OCI-LY7 (cell line): ENCODE measurements at regions not wholly inside any gene's neighbourhood (a gene's known extent, or its start where the extent isn't known, plus 50 kb on each side); places are given as distances from the start of the nearest gene placed in this dataset.

Source experiments
- BruUV-seq: library from RNA; stranded (reverse); fragments of 400-500 nt; replicated peaks from 2 replicates; lab custom pipeline; 2021; lab: Mats Ljungman, UMichigan
- CTCF ChIA-PET: fragments of 300-600 bp; sonication (Branson Sonifier 250); formaldehyde crosslinking; loops from one replicate; lab custom pipeline; 2022; ENCODE audit warnings: antibody characterized with exemption; ENCODE audit not compliant: unreplicated experiment; lab: Charles Lee
- POLR2A ChIA-PET: fragments of 300-600 bp; sonication (Branson Sonifier 250); formaldehyde crosslinking; loops from one replicate; lab custom pipeline; 2022; ENCODE audit warnings: antibody characterized with exemption; lab: Charles Lee
- DNase-seq: peaks from one replicate; pipeline ENCODE4 v3.0.0-alpha.2; 2015; ENCODE audit warnings: low spot score
- H2AFZ ChIP-seq: fragments of 200-600 bp; sonication (generic), shearing (Covaris generic); 2 replicates; pipeline ENCODE4 v1.6.1; 2014; ENCODE audit warnings: mild to moderate bottlenecking, antibody characterized with exemption, low read length, moderate library complexity
- H3K27ac ChIP-seq: fragments of 200-600 bp; sonication (generic); 2 replicates; pipeline ENCODE4 v1.5.1; 2014; ENCODE audit warnings: mixed run types, low read depth, mild to moderate bottlenecking, moderate library complexity, low read length, inconsistent platforms; ENCODE audit not compliant: poor library complexity, severe bottlenecking
- H3K36me3 ChIP-seq: fragments of 200-600 bp; sonication (generic); 2 replicates; pipeline ENCODE4 v1.6.1; 2014; ENCODE audit warnings: mild to moderate bottlenecking, antibody characterized with exemption, low read length, moderate library complexity, mixed read lengths; ENCODE audit not compliant: insufficient read depth
- H3K4me1 ChIP-seq: fragments of 200-600 bp; sonication (generic); 2 replicates; pipeline ENCODE4 v1.5.1; 2014; ENCODE audit warnings: mild to moderate bottlenecking, low read length; ENCODE audit not compliant: insufficient read depth, poor library complexity, severe bottlenecking
- H3K4me2 ChIP-seq: fragments of 200-600 bp; sonication (generic); 2 replicates; pipeline ENCODE4 v1.6.1; 2014; ENCODE audit warnings: mild to moderate bottlenecking, low read length
- H3K4me3 ChIP-seq: fragments of 200-600 bp; sonication (generic); 2 replicates; pipeline ENCODE4 v1.5.1; 2014; ENCODE audit warnings: mild to moderate bottlenecking, low read depth, low read length; ENCODE audit not compliant: poor library complexity, severe bottlenecking
- H3K79me2 ChIP-seq: fragments of 200-600 bp; sonication (generic); 2 replicates; pipeline ENCODE4 v1.6.1; 2016; ENCODE audit warnings: low read depth, mild to moderate bottlenecking, low read length, moderate library complexity, mixed read lengths; ENCODE audit not compliant: insufficient read depth
- H3K9me2 ChIP-seq: fragments of 200-600 bp; sonication (generic); 2 replicates; pipeline ENCODE4 v1.6.1; 2016; ENCODE audit warnings: mild to moderate bottlenecking, low read length, mixed read lengths; ENCODE audit not compliant: insufficient read depth
- H3K9me3 ChIP-seq: fragments of 200-600 bp; sonication (generic); 2 replicates; pipeline ENCODE4 v1.6.1; 2014; ENCODE audit warnings: mild to moderate bottlenecking, mixed run types, low read length, mixed read lengths
- H4K20me1 ChIP-seq: fragments of 200-600 bp; sonication (generic); 2 replicates; pipeline ENCODE4 v1.6.1; 2014; ENCODE audit warnings: mild to moderate bottlenecking, antibody characterized with exemption, low read length, moderate library complexity, mixed read lengths; ENCODE audit not compliant: insufficient read depth
- CTCF ChIP-seq: fragments of 200-600 bp; sonication (generic); conservative IDR thresholded peaks from 2 replicates; pipeline ENCODE4 v1.5.1; 2014; ENCODE audit warnings: mild to moderate bottlenecking, antibody characterized with exemption, low read length, moderate library complexity, mixed read lengths
- EZH2phosphoT487 ChIP-seq: fragments of 200-600 bp; sonication (generic); IDR thresholded peaks from 2 replicates; pipeline ENCODE4 v1.6.1; 2018; ENCODE audit warnings: low read depth, borderline replicate concordance, mild to moderate bottlenecking, mixed run types, antibody characterized with exemption, low read length, moderate library complexity, mixed read lengths
- intact Hi-C: fragments of 100-400 bp; cut with micrococcal nuclease; formaldehyde crosslinking; loops from one replicate; pipeline ENCODE4 v1.10.0; 2022; ENCODE audit not compliant: unreplicated experiment

- ChIA-PET POLR2A (no interaction called here), CTCF (no interaction called here)
- Histone ChIP-seq H3K4me3 (no peak overlapping the region), H3K79me2 (no peaks in the 10 kb centered on the region), H3K4me2 (no peak overlapping the region), H3K9me3 (peaks cover 9% of the 10 kb centered on the region; the same call in 1 of the 2 replicates), H3K27ac (no peak overlapping the region), H3K4me1 (no peaks in the 10 kb centered on the region), H2AFZ (no peak overlapping the region), H3K9me2 (no peaks in the 10 kb centered on the region), H3K36me3 (no peaks in the 10 kb centered on the region), H4K20me1 (no peaks in the 10 kb centered on the region)
- DNase-seq, result no peak
- intact Hi-C loops, result no loop called here
- TF ChIP-seq CTCF (no peak), EZH2phosphoT487 (no peak)
- BruUV-seq, result no TSS peak
Measured at GRCh38 chr12:115815924-115816323, 461.6 kb downstream of the MED13L start.

GRCh38 chr12:115813256-115813655 is 464.2 kb downstream of the MED13L start:
- intact Hi-C loops, result no loop called here
- CTCF ChIA-PET, result no interaction called here
- POLR2A ChIA-PET, result no interaction called here
- no TSS peak for BruUV-seq
- Histone ChIP-seq H3K36me3 (no peaks in the 10 kb centered on the region), H3K27ac (no peak overlapping the region), H2AFZ (no peak overlapping the region), H4K20me1 (no peaks in the 10 kb centered on the region), H3K4me3 (no peak overlapping the region), H3K4me2 (no peak overlapping the region), H3K4me1 (no peaks in the 10 kb centered on the region), H3K9me3 (peaks cover 9% of the 10 kb centered on the region; the same call in 1 of the 2 replicates), H3K79me2 (no peaks in the 10 kb centered on the region), H3K9me2 (no peaks in the 10 kb centered on the region)
- DNase-seq, result no peak
- TF ChIP-seq EZH2phosphoT487, result no peak
- TF ChIP-seq CTCF, result no peak

- no peak overlapping the region for H2AFZ ChIP-seq
- BruUV-seq, result no TSS peak
- POLR2A ChIA-PET, result no interaction called here
- H3K4me1 ChIP-seq, result no peaks in the 10 kb centered on the region
- peaks cover 9% of the 10 kb centered on the region; the same call in 1 of the 2 replicates for H3K9me3 ChIP-seq
- no peak overlapping the region for H3K27ac ChIP-seq
- TF ChIP-seq EZH2phosphoT487 (no peak), CTCF (no peak)
- no peaks in the 10 kb centered on the region for H3K9me2 ChIP-seq
- CTCF ChIA-PET, result no interaction called here
- intact Hi-C loops, result no loop called here
- no peaks in the 10 kb centered on the region for H3K79me2 ChIP-seq
- H3K4me2 ChIP-seq, result no peak overlapping the region
- no peak for DNase-seq
- H3K4me3 ChIP-seq, result no peak overlapping the region
- H3K36me3 ChIP-seq, result no peaks in the 10 kb centered on the region
- H4K20me1 ChIP-seq, result no peaks in the 10 kb centered on the region
Measured at GRCh38 chr12:115811929-115812328, 465.6 kb downstream of the MED13L start.
